ENCODE measurements at regions not wholly inside any gene's neighbourhood (a gene's known extent, or its start where the extent isn't known, plus 50 kb on each side); places are given as distances from the start of the nearest gene placed in this dataset.

DNA sequence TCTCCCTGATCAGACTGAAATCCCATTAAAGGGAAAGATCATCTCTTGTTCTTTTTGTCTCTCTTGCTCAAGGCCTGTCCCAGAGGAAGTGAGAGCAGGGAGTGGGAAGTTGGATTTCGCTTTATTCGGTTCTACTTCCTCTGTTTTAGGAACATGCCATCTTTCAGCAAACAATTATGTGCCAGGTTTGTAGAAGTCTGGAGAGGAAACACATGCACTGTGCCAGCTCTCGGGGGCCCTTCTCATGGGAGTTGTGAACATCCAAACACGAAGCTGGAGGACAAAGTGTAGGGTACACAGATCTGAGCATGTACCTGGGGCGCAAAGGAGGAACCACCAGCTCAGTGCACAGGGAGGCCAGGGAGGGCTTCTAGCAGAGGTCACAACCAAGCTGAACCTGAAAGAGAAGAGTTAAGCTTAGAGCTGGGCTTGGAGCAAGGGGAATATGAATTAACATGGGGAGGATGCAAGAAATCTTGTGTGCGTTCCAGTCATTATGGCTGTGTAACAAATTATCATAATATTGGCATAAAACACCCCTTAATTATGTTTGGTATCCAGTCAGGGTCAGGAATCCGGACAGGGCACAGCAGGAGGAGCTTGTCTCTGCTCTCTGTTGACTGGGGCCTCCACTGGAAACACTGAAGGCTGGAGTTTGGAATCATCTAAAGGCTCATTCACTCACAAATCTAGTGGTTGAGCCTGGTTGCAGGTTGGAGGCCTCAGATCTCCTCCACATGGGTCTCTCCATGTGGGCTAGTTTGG, 128.6 kb downstream of the ZFP36L2 start:
- intact Hi-C loops (cut with micrococcal nuclease; ENCODE audit: unreplicated experiment) (no loop called here), in situ Hi-C loops (cut with MboI) (no loop called here)
- FAIRE-seq (no peak), ATAC-seq (no peak), DNase-seq (ENCODE audit: low read depth, low spot score) (no peak)
- SMC1A ChIA-PET (ENCODE audit: uncharacterized antibody, unreplicated experiment) = interaction anchor here (0.8 kb wide), 1 partner anchor 11 kb away, joined by 4 read pairs; no protein-coding TSS in a partner anchor
- BruUV-seq (replicated peaks) = no TSS peak
- Histone ChIP-seq H3K4me3 (no peak overlapping the region), H3K9me3 (replicated peaks; ENCODE audit: control insufficient read depth, insufficient read depth, low read length) (no peaks in the 10 kb centered on the region; the same call in 2 of the 3 replicates), H3K9ac (ENCODE audit: control insufficient read depth, insufficient read depth, low read length) (no peak overlapping the region), H3K4me2 (ENCODE audit: control insufficient read depth, insufficient read depth) (no peak overlapping the region), H3K27ac (ENCODE audit: control insufficient read depth, insufficient read depth) (no peak overlapping the region), H3K4me1 (ENCODE audit: control insufficient read depth, insufficient read depth, low read length) (no peaks in the 10 kb centered on the region), H4K20me1 (ENCODE audit: control insufficient read depth, insufficient read depth) (no peaks in the 10 kb centered on the region), H3K79me2 (ENCODE audit: control insufficient read depth, insufficient read depth, low read length) (no peaks in the 10 kb centered on the region), H3K27me3 (replicated peaks in 1 of 2; ENCODE audit: control insufficient read depth in 2 of 2, insufficient read depth in 2 of 2, low read length in 1 of 2) (no peaks in the 10 kb centered on the region), H3K36me3 (ENCODE audit: control insufficient read depth in 2 of 2, insufficient read depth in 2 of 2, low read length in 1 of 2) (no peaks in the 10 kb centered on the region), H2AFZ (ENCODE audit: control insufficient read depth, low read depth, low read length) (no peak overlapping the region)
- WGBS (ENCODE audit: insufficient coverage, insufficient replicate concordance, low lambda C conversion rate, missing lambda C conversion rate) = 9% methylated on average over 7 of the region's 7 CpGs
- RAD21 ChIA-PET (ENCODE audit: unreplicated experiment) = no interaction called here
- TF ChIP-seq, protein P1, sequence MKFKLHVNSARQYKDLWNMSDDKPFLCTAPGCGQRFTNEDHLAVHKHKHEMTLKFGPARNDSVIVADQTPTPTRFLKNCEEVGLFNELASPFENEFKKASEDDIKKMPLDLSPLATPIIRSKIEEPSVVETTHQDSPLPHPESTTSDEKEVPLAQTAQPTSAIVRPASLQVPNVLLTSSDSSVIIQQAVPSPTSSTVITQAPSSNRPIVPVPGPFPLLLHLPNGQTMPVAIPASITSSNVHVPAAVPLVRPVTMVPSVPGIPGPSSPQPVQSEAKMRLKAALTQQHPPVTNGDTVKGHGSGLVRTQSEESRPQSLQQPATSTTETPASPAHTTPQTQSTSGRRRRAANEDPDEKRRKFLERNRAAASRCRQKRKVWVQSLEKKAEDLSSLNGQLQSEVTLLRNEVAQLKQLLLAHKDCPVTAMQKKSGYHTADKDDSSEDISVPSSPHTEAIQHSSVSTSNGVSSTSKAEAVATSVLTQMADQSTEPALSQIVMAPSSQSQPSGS (IDR thresholded peaks at IDR 0.05; ENCODE audit: low read length) = no peak
- TF ChIP-seq SPI1 (IDR thresholded peaks at IDR 0.05; ENCODE audit: borderline replicate concordance, insufficient read depth, low read depth, low read length) (peak; percentile 49; the same call in 1 of the 2 replicates), NBN (IDR thresholded peaks at IDR 0.05) (no peak), SMAD1 (IDR thresholded peaks at IDR 0.05; ENCODE audit: low read depth, partially characterized antibody) (no peak), WRNIP1 (IDR thresholded peaks at IDR 0.05; ENCODE audit: borderline replicate concordance, low read depth, low read length) (no peak), HDAC2 (IDR thresholded peaks at IDR 0.05) (no peak)
- TF ChIP-seq, protein P2, sequence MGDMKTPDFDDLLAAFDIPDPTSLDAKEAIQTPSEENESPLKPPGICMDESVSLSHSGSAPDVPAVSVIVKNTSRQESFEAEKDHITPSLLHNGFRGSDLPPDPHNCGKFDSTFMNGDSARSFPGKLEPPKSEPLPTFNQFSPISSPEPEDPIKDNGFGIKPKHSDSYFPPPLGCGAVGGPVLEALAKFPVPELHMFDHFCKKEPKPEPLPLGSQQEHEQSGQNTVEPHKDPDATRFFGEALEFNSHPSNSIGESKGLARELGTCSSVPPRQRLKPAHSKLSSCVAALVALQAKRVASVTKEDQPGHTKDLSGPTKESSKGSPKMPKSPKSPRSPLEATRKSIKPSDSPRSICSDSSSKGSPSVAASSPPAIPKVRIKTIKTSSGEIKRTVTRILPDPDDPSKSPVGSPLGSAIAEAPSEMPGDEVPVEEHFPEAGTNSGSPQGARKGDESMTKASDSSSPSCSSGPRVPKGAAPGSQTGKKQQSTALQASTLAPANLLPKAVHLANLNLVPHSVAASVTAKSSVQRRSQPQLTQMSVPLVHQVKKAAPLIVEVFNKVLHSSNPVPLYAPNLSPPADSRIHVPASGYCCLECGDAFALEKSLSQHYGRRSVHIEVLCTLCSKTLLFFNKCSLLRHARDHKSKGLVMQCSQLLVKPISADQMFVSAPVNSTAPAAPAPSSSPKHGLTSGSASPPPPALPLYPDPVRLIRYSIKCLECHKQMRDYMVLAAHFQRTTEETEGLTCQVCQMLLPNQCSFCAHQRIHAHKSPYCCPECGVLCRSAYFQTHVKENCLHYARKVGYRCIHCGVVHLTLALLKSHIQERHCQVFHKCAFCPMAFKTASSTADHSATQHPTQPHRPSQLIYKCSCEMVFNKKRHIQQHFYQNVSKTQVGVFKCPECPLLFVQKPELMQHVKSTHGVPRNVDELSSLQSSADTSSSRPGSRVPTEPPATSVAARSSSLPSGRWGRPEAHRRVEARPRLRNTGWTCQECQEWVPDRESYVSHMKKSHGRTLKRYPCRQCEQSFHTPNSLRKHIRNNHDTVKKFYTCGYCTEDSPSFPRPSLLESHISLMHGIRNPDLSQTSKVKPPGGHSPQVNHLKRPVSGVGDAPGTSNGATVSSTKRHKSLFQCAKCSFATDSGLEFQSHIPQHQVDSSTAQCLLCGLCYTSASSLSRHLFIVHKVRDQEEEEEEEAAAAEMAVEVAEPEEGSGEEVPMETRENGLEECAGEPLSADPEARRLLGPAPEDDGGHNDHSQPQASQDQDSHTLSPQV (IDR thresholded peaks at IDR 0.05) = no peak
- TF ChIP-seq, protein P3, sequence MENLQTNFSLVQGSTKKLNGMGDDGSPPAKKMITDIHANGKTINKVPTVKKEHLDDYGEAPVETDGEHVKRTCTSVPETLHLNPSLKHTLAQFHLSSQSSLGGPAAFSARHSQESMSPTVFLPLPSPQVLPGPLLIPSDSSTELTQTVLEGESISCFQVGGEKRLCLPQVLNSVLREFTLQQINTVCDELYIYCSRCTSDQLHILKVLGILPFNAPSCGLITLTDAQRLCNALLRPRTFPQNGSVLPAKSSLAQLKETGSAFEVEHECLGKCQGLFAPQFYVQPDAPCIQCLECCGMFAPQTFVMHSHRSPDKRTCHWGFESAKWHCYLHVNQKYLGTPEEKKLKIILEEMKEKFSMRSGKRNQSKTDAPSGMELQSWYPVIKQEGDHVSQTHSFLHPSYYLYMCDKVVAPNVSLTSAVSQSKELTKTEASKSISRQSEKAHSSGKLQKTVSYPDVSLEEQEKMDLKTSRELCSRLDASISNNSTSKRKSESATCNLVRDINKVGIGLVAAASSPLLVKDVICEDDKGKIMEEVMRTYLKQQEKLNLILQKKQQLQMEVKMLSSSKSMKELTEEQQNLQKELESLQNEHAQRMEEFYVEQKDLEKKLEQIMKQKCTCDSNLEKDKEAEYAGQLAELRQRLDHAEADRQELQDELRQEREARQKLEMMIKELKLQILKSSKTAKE (IDR thresholded peaks at IDR 0.05; ENCODE audit: low read depth, poor library complexity, severe bottlenecking) = no peak
- CTCF ChIA-PET = interaction anchor here (1.2 kb wide), 1 partner anchor 123 kb away, joined by 3 read pairs; no protein-coding TSS in a partner anchor
- POLR2A ChIA-PET = no interaction called here
